H1 (cell line): ENCODE measurements at regions not wholly inside any gene's neighbourhood (a gene's known extent, or its start where the extent isn't known, plus 50 kb on each side); places are given as distances from the start of the nearest gene placed in this dataset.

Source experiments
- CTCF ChIA-PET: fragments of 300-600 bp; sonication (Branson Sonifier 250); formaldehyde crosslinking; loops from one replicate; lab custom pipeline; 2021; ENCODE audit not compliant: partially characterized antibody; lab: Charles Lee
- POLR2A ChIA-PET: fragments of 300-600 bp; sonication (Branson Sonifier 250); formaldehyde crosslinking; loops from one replicate; lab custom pipeline; 2021; ENCODE audit warnings: inconsistent platforms; ENCODE audit not compliant: partially characterized antibody; lab: Charles Lee
- DNase-seq, 2 experiments: peaks; one replicate each; pipeline versions ENCODE4 v3.0.0 to v3.0.0-alpha.2; 2010 to 2022; ENCODE audit warnings: low spot score in 2 of 2, low read depth in 1 of 2, mixed read lengths in 1 of 2
- FAIRE-seq: peaks from 2 replicates; lab custom pipeline; 2011; peaks lifted over from hg19 to GRCh38; lab: Jason Lieb, UNC
- H2AFZ ChIP-seq: 2 replicates; pipeline ENCODE4 v1.8.1; 2012; ENCODE audit warnings: low read length, inconsistent platforms
- H2AK5ac ChIP-seq: 2 replicates; pipeline ENCODE4 v1.6.1; 2013; ENCODE audit warnings: low read depth, low read length
- H2BK120ac ChIP-seq: replicated peaks from 2 replicates; pipeline ENCODE3; 2013; ENCODE audit warnings: low read depth, low read length, inconsistent platforms
- H2BK12ac ChIP-seq: 2 replicates; pipeline ENCODE4 v1.6.1; 2013; ENCODE audit warnings: low read depth, low read length
- H2BK15ac ChIP-seq: 2 replicates; pipeline ENCODE4 v1.6.1; 2013; ENCODE audit warnings: low read length
- H2BK20ac ChIP-seq: 2 replicates; pipeline ENCODE4 v1.6.1; 2013; ENCODE audit warnings: low read length
- H2BK5ac ChIP-seq: 2 replicates; pipeline ENCODE4 v1.6.1; 2013; ENCODE audit warnings: low read depth, low read length
- H3K14ac ChIP-seq: 2 replicates; pipeline ENCODE4 v1.6.1; 2013; ENCODE audit warnings: inconsistent platforms; ENCODE audit not compliant: insufficient read length
- H3K18ac ChIP-seq: 2 replicates; pipeline ENCODE4 v1.6.1; 2013; ENCODE audit warnings: low read length; ENCODE audit errors: extremely low read depth
- H3K23ac ChIP-seq: 2 replicates; pipeline ENCODE4 v1.6.1; 2013; ENCODE audit warnings: inconsistent platforms; ENCODE audit not compliant: insufficient read length
- H3K23me2 ChIP-seq: 2 replicates; pipeline ENCODE4 v1.6.1; 2013; ENCODE audit warnings: low read depth, low read length
- H3K27ac ChIP-seq: 2 replicates; pipeline ENCODE4 v1.6.1; 2011; ENCODE audit warnings: low read depth, low read length, inconsistent platforms
- H3K27me3 ChIP-seq, 4 experiments: replicated peaks in 1 of 4; 1 replicate in 1 of 4; 2 replicates in 3 of 4; pipeline versions ENCODE4 v1.6.1 to v1.8.1; 2011 to 2013; ENCODE audit warnings: low read length in 3 of 4, mild to moderate bottlenecking in 3 of 4, inconsistent platforms in 2 of 4, mixed read lengths in 2 of 4, moderate library complexity in 1 of 4; ENCODE audit not compliant: control insufficient read depth in 3 of 4, insufficient read depth in 3 of 4; ENCODE audit errors: extremely low read depth in 1 of 4
- H3K36me3 ChIP-seq, 4 experiments: 2 replicates each; pipeline versions ENCODE4 v1.6.1 to v1.8.1; 2011 to 2013; ENCODE audit warnings: mild to moderate bottlenecking in 4 of 4, low read length in 3 of 4, moderate library complexity in 2 of 4, control low read depth in 1 of 4, inconsistent platforms in 1 of 4; ENCODE audit not compliant: insufficient read depth in 4 of 4, control insufficient read depth in 2 of 4
- H3K4ac ChIP-seq: replicated peaks from 2 replicates; pipeline ENCODE3; 2013; ENCODE audit warnings: low read length, low read depth, mixed read lengths, inconsistent platforms; ENCODE audit not compliant: insufficient read length
- H3K4me1 ChIP-seq, 4 experiments: replicated peaks in 1 of 4; 1 replicate in 1 of 4; 2 replicates in 3 of 4; pipeline versions ENCODE4 v1.6.1 to v1.8.1; 2011 to 2013; ENCODE audit warnings: low read length in 3 of 4, inconsistent platforms in 2 of 4, mixed read lengths in 1 of 4; ENCODE audit not compliant: insufficient read depth in 4 of 4, control insufficient read depth in 3 of 4
- H3K4me2 ChIP-seq, 2 experiments: 2 replicates each; pipeline versions ENCODE4 v1.6.1 to v1.8.1; 2011 to 2013; ENCODE audit warnings: low read depth in 2 of 2, low read length in 2 of 2, control low read depth in 1 of 2, inconsistent platforms in 1 of 2, mild to moderate bottlenecking in 1 of 2; ENCODE audit not compliant: insufficient read depth in 1 of 2
- H3K4me3 ChIP-seq, 4 experiments: fragments of 200-600, 300-600 bp in 1 of 4; sonication (generic), shearing (Covaris generic), sonication (Bioruptor Twin) in 1 of 4; 2 replicates each; pipeline versions ENCODE4 v1.5.1 to v1.8.1; 2011 to 2016; ENCODE audit warnings: low read length in 4 of 4, low read depth in 3 of 4, control low read depth in 2 of 4, inconsistent platforms in 2 of 4, mild to moderate bottlenecking in 2 of 4, mixed read lengths in 1 of 4, moderate library complexity in 1 of 4; ENCODE audit not compliant: insufficient read depth in 2 of 4; ENCODE audit errors: extremely low read depth in 1 of 4
- H3K56ac ChIP-seq: replicated peaks from 2 replicates; pipeline ENCODE3; 2013; ENCODE audit warnings: low read depth, mild to moderate bottlenecking, mixed read lengths, low read length, inconsistent platforms; ENCODE audit not compliant: insufficient read length
- H3K79me1 ChIP-seq: 2 replicates; pipeline ENCODE4 v1.6.1; 2013; ENCODE audit warnings: low read depth, low read length, control low read depth
- H3K79me2 ChIP-seq, 2 experiments: 2 replicates each; pipeline versions ENCODE4 v1.6.1 to v1.8.1; 2012 to 2013; ENCODE audit warnings: low read length in 2 of 2, mild to moderate bottlenecking in 2 of 2, inconsistent platforms in 1 of 2; ENCODE audit not compliant: insufficient read depth in 2 of 2, control insufficient read depth in 1 of 2
- H3K9ac ChIP-seq, 4 experiments: replicated peaks in 1 of 4; 1 replicate in 1 of 4; 2 replicates in 3 of 4; pipeline versions ENCODE4 v1.6.1 to v1.8.1; 2011 to 2013; ENCODE audit warnings: low read depth in 3 of 4, low read length in 3 of 4, control low read depth in 2 of 4, mild to moderate bottlenecking in 2 of 4, moderate library complexity in 2 of 4, inconsistent platforms in 1 of 4; ENCODE audit errors: extremely low read depth in 1 of 4
- H3K9me3 ChIP-seq, 2 experiments: 2 replicates each; pipeline versions ENCODE4 v1.6.1 to v1.8.1; 2012 to 2013; ENCODE audit warnings: mild to moderate bottlenecking in 2 of 2, moderate library complexity in 2 of 2, control low read depth in 1 of 2, inconsistent platforms in 1 of 2, low read depth in 1 of 2, low read length in 1 of 2, mixed read lengths in 1 of 2; ENCODE audit not compliant: insufficient read depth in 2 of 2
- H4K20me1 ChIP-seq, 2 experiments: replicated peaks in 1 of 2; 2 replicates each; pipeline versions ENCODE3 to v1.8.1; 2011 to 2013; ENCODE audit warnings: inconsistent platforms in 2 of 2, low read length in 2 of 2, mild to moderate bottlenecking in 1 of 2; ENCODE audit not compliant: insufficient read depth in 2 of 2, control insufficient read depth in 1 of 2
- H4K5ac ChIP-seq: 2 replicates; pipeline ENCODE4 v1.6.1; 2013; ENCODE audit warnings: low read length, low read depth, mixed read lengths, inconsistent platforms; ENCODE audit not compliant: insufficient read length
- H4K8ac ChIP-seq: 2 replicates; pipeline ENCODE4 v1.8.0; 2013; ENCODE audit warnings: mild to moderate bottlenecking, moderate library complexity, low read length, inconsistent platforms; ENCODE audit not compliant: insufficient read depth; ENCODE audit errors: extremely low read depth
- H4K91ac ChIP-seq: replicated peaks from 2 replicates; pipeline ENCODE3; 2013; ENCODE audit warnings: low read length, mixed read lengths, inconsistent platforms; ENCODE audit not compliant: insufficient read length
- ATF3 ChIP-seq: IDR thresholded peaks from 2 replicates; pipeline ENCODE4 v1.6.1; 2011; ENCODE audit warnings: low read depth, mild to moderate bottlenecking, low read length; ENCODE audit not compliant: insufficient read depth
- BCL11A ChIP-seq, 2 experiments: IDR thresholded peaks; one replicate each; pipeline ENCODE4 v1.6.1; 2011; ENCODE audit warnings: low read depth in 2 of 2, low read length in 2 of 2, mild to moderate bottlenecking in 2 of 2
- CEBPB ChIP-seq: IDR thresholded peaks from 2 replicates; pipeline ENCODE4 v1.6.1; 2012; ENCODE audit warnings: low read depth, low read length
- EGR1 ChIP-seq: IDR thresholded peaks from 2 replicates; pipeline ENCODE4 v1.6.1; 2011; ENCODE audit warnings: low read depth, low read length, borderline replicate concordance
- GABPA ChIP-seq: IDR thresholded peaks from 2 replicates; pipeline ENCODE4 v1.6.1; 2011; ENCODE audit warnings: mild to moderate bottlenecking, low read length, moderate library complexity, borderline replicate concordance; ENCODE audit not compliant: insufficient read depth
- POLR2AphosphoS5 ChIP-seq: IDR thresholded peaks from 2 replicates; pipeline ENCODE4 v1.6.1; 2011; ENCODE audit warnings: low read depth, low read length
- POU5F1 ChIP-seq: IDR thresholded peaks from 2 replicates; pipeline ENCODE4 v1.6.1; 2011; ENCODE audit warnings: low read depth, mild to moderate bottlenecking, low read length, moderate library complexity
- RXRA ChIP-seq: IDR thresholded peaks from 2 replicates; pipeline ENCODE4 v1.6.1; 2011; ENCODE audit warnings: low read depth, mild to moderate bottlenecking, low read length, moderate library complexity; ENCODE audit not compliant: insufficient read depth
- SIX5 ChIP-seq: IDR thresholded peaks from 2 replicates; pipeline ENCODE4 v1.6.1; 2011; ENCODE audit warnings: mild to moderate bottlenecking, low read depth, low read length
- SUZ12 ChIP-seq: fragments of 200-600 bp; sonication (generic); IDR thresholded peaks from 2 replicates; pipeline ENCODE4 v1.6.1; 2012; ENCODE audit warnings: mild to moderate bottlenecking, inconsistent platforms, low read length, moderate library complexity, mixed read lengths
- TAF1 ChIP-seq: IDR thresholded peaks from 2 replicates; pipeline ENCODE4 v1.6.1; 2011; ENCODE audit warnings: mild to moderate bottlenecking, low read depth, low read length
- TBP ChIP-seq: IDR thresholded peaks from 2 replicates; pipeline ENCODE4 v1.6.1; 2011; ENCODE audit warnings: low read depth, low read length, improper control_type of control experiment
- TCF12 ChIP-seq: IDR thresholded peaks from 2 replicates; pipeline ENCODE4 v1.6.1; 2011; ENCODE audit warnings: low read depth, mild to moderate bottlenecking, low read length
- USF2 ChIP-seq: IDR thresholded peaks from 2 replicates; pipeline ENCODE4 v1.6.1; 2011; ENCODE audit warnings: low read length, improper control_type of control experiment
- WGBS, 2 experiments: shearing (Covaris generic) in 1 of 2; methylation state at CpG; one replicate each; pipeline versions ENCODE4 v1.1.6 to v1.1.7; 2013 to 2015; ENCODE audit warnings: low lambda C conversion rate in 2 of 2, mixed read lengths in 2 of 2, inconsistent platforms in 1 of 2, low coverage in 1 of 2, missing lambda C conversion rate in 1 of 2; ENCODE audit not compliant: insufficient replicate concordance in 2 of 2, insufficient coverage in 1 of 2, insufficient read length in 1 of 2; ENCODE audit errors: extremely low coverage in 1 of 2, missing lambda C conversion rate in 1 of 2; 5-methylcytosine and 5-hydroxymethylcytosine counted together

- CTCF ChIA-PET = interaction anchor here (0.5 to 1.9 kb wide), 4 partner anchors 8 to 159 kb away, joined by 3 to 8 read pairs (median 4); no protein-coding TSS in a partner anchor
- Histone ChIP-seq H3K23me2 (no peaks in the 10 kb centered on the region), H4K91ac (no peak overlapping the region), H3K36me3 (no peaks in the 10 kb centered on the region), H3K56ac (no peak overlapping the region), H2BK120ac (no peak overlapping the region), H3K9ac (no peak overlapping the region), H4K5ac (no peak overlapping the region), H4K8ac (no peak overlapping the region), H3K9me3 (peaks cover 3 to 14% of the 10 kb centered on the region in 2 experiments; a peak in 2 of 4 replicates), H2BK20ac (no peak overlapping the region), H3K27ac (no peak overlapping the region), H2AK5ac (no peak overlapping the region), H3K79me1 (no peaks in the 10 kb centered on the region), H3K18ac (no peak overlapping the region), H3K27me3 (no peaks in the 10 kb centered on the region), H3K23ac (no peak overlapping the region), H2BK15ac (no peak overlapping the region), H2BK5ac (no peak overlapping the region), H3K4ac (no peak overlapping the region), H4K20me1 (no peaks in the 10 kb centered on the region), H3K4me2 (no peak overlapping the region), H3K14ac (no peak overlapping the region), H3K4me1 (no peaks in the 10 kb centered on the region; a peak in 1 of 7 replicates), H2BK12ac (no peak overlapping the region), H2AFZ (no peak overlapping the region), H3K79me2 (no peaks in the 10 kb centered on the region), H3K4me3 (no peak overlapping the region)
- FAIRE-seq (no peak), DNase-seq (no peak)
- WGBS, 2 experiments = 76% methylated on average over 3 of the region's 3 CpGs; no CpG with 5 or more reads in 1 of the 2 experiments
- POLR2A ChIA-PET = interaction anchor here (1.2 kb wide), 1 partner anchor 10 kb away, joined by 4 read pairs; no protein-coding TSS in a partner anchor
- TF ChIP-seq RXRA (no peak), TBP (no peak), SUZ12 (no peak), SIX5 (no peak), GABPA (no peak), EGR1 (no peak), POLR2AphosphoS5 (no peak), BCL11A (IDR thresholded peaks at IDR 0.05; ENCODE audit: low read depth in 2 of 2, low read length in 2 of 2) (no peak), CEBPB (no peak), USF2 (no peak), POU5F1 (no peak), TAF1 (no peak), TCF12 (no peak), ATF3 (no peak)
These were observed 199.5 kb upstream of the NLRP1 start for GRCh38 chr17:5783851-5784250.
